OCI-LY7 (cell line): ENCODE measurements at regions not wholly inside any gene's neighbourhood (a gene's known extent, or its start where the extent isn't known, plus 50 kb on each side); places are given as distances from the start of the nearest gene placed in this dataset.

Source experiments
- CTCF ChIP-seq: fragments of 200-600 bp; sonication (generic); conservative IDR thresholded peaks from 2 replicates; pipeline ENCODE4 v1.5.1; 2014; ENCODE audit warnings: mild to moderate bottlenecking, antibody characterized with exemption, low read length, moderate library complexity, mixed read lengths
- EZH2phosphoT487 ChIP-seq: fragments of 200-600 bp; sonication (generic); IDR thresholded peaks from 2 replicates; pipeline ENCODE4 v1.6.1; 2018; ENCODE audit warnings: low read depth, borderline replicate concordance, mild to moderate bottlenecking, mixed run types, antibody characterized with exemption, low read length, moderate library complexity, mixed read lengths

GRCh38 chr15:77886805-77887448 lies 190.6 kb downstream of the TBC1D2B start:
- TF ChIP-seq CTCF (no peak), EZH2phosphoT487 (no peak)
